ENCODE measurements at regions not wholly inside any gene's neighbourhood (a gene's known extent, or its start where the extent isn't known, plus 50 kb on each side); places are given as distances from the start of the nearest gene placed in this dataset.

DNA sequence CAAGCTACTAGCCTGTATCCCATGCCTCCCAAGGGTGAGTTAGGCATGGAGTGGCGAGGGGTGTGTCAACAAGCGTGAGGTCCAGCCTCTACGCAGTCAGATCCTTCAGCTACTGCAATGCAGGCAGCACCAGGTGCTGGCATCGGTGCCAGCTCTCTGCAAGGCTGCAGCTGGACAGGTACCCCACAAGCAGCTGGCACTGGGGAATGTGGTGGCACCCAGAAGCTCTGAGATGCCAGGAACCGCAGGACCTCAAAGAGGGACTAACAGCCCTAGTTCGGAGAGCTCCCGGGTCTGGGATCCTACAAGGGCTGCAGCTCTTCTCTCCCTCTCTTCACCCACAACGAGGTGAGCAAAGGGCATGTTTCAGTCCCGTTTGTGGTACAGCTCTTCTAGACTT lies 974.5 kb downstream of the LTN1 start (continued):
- TF ChIP-seq, protein P1, sequence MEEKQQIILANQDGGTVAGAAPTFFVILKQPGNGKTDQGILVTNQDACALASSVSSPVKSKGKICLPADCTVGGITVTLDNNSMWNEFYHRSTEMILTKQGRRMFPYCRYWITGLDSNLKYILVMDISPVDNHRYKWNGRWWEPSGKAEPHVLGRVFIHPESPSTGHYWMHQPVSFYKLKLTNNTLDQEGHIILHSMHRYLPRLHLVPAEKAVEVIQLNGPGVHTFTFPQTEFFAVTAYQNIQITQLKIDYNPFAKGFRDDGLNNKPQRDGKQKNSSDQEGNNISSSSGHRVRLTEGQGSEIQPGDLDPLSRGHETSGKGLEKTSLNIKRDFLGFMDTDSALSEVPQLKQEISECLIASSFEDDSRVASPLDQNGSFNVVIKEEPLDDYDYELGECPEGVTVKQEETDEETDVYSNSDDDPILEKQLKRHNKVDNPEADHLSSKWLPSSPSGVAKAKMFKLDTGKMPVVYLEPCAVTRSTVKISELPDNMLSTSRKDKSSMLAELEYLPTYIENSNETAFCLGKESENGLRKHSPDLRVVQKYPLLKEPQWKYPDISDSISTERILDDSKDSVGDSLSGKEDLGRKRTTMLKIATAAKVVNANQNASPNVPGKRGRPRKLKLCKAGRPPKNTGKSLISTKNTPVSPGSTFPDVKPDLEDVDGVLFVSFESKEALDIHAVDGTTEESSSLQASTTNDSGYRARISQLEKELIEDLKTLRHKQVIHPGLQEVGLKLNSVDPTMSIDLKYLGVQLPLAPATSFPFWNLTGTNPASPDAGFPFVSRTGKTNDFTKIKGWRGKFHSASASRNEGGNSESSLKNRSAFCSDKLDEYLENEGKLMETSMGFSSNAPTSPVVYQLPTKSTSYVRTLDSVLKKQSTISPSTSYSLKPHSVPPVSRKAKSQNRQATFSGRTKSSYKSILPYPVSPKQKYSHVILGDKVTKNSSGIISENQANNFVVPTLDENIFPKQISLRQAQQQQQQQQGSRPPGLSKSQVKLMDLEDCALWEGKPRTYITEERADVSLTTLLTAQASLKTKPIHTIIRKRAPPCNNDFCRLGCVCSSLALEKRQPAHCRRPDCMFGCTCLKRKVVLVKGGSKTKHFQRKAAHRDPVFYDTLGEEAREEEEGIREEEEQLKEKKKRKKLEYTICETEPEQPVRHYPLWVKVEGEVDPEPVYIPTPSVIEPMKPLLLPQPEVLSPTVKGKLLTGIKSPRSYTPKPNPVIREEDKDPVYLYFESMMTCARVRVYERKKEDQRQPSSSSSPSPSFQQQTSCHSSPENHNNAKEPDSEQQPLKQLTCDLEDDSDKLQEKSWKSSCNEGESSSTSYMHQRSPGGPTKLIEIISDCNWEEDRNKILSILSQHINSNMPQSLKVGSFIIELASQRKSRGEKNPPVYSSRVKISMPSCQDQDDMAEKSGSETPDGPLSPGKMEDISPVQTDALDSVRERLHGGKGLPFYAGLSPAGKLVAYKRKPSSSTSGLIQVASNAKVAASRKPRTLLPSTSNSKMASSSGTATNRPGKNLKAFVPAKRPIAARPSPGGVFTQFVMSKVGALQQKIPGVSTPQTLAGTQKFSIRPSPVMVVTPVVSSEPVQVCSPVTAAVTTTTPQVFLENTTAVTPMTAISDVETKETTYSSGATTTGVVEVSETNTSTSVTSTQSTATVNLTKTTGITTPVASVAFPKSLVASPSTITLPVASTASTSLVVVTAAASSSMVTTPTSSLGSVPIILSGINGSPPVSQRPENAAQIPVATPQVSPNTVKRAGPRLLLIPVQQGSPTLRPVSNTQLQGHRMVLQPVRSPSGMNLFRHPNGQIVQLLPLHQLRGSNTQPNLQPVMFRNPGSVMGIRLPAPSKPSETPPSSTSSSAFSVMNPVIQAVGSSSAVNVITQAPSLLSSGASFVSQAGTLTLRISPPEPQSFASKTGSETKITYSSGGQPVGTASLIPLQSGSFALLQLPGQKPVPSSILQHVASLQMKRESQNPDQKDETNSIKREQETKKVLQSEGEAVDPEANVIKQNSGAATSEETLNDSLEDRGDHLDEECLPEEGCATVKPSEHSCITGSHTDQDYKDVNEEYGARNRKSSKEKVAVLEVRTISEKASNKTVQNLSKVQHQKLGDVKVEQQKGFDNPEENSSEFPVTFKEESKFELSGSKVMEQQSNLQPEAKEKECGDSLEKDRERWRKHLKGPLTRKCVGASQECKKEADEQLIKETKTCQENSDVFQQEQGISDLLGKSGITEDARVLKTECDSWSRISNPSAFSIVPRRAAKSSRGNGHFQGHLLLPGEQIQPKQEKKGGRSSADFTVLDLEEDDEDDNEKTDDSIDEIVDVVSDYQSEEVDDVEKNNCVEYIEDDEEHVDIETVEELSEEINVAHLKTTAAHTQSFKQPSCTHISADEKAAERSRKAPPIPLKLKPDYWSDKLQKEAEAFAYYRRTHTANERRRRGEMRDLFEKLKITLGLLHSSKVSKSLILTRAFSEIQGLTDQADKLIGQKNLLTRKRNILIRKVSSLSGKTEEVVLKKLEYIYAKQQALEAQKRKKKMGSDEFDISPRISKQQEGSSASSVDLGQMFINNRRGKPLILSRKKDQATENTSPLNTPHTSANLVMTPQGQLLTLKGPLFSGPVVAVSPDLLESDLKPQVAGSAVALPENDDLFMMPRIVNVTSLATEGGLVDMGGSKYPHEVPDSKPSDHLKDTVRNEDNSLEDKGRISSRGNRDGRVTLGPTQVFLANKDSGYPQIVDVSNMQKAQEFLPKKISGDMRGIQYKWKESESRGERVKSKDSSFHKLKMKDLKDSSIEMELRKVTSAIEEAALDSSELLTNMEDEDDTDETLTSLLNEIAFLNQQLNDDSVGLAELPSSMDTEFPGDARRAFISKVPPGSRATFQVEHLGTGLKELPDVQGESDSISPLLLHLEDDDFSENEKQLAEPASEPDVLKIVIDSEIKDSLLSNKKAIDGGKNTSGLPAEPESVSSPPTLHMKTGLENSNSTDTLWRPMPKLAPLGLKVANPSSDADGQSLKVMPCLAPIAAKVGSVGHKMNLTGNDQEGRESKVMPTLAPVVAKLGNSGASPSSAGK (IDR thresholded peaks at IDR 0.05): no peak
- no peak for TF ChIP-seq KHSRP (IDR thresholded peaks at IDR 0.05)
- no peak for TF ChIP-seq ZNF3 (CRISPR knock-in tag; IDR thresholded peaks at IDR 0.05)
